GM12875 (cell line): ENCODE measurements at regions not wholly inside any gene's neighbourhood (a gene's known extent, or its start where the extent isn't known, plus 50 kb on each side); places are given as distances from the start of the nearest gene placed in this dataset.

ENCODE experiments used
- H3K4me3 ChIP-seq: one replicate; pipeline ENCODE4 v1.5.1; 2011; ENCODE audit warnings: low read depth, low read length, control low read depth
- TF ChIP-seq, protein P1 (sequence below): IDR thresholded peaks from 2 replicates; pipeline ENCODE4 v1.5.1; 2011; ENCODE audit warnings: low read depth, mild to moderate bottlenecking, control low read depth, inconsistent platforms, low read length, moderate library complexity, borderline replicate concordance; ENCODE audit not compliant: insufficient read depth

GRCh38 chr2:163405298-163405697 is 330.5 kb downstream of the FIGN start:
- H3K4me3 ChIP-seq, result no peak overlapping the region

DNA sequence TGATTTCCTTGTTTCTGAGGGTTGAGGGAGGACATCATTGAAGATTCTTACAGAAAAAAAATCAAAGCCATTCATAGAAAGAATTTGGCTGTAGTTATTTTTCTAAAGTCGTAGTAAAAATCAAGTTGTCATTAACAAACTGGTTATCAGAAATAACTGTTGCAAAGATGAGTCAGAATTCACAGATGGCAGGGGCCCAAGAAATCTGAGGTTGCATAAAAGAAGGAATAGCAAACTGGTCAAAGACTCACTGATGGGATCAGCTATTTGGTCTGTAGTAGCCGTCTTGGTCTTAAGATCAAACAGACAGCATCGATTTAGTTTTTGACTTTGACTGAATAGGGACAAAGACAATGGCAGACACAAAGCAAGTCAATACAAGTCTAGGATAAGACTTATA is 334.3 kb downstream of the FIGN start:
- no peak overlapping the region for H3K4me3 ChIP-seq
- TF ChIP-seq, protein P1, sequence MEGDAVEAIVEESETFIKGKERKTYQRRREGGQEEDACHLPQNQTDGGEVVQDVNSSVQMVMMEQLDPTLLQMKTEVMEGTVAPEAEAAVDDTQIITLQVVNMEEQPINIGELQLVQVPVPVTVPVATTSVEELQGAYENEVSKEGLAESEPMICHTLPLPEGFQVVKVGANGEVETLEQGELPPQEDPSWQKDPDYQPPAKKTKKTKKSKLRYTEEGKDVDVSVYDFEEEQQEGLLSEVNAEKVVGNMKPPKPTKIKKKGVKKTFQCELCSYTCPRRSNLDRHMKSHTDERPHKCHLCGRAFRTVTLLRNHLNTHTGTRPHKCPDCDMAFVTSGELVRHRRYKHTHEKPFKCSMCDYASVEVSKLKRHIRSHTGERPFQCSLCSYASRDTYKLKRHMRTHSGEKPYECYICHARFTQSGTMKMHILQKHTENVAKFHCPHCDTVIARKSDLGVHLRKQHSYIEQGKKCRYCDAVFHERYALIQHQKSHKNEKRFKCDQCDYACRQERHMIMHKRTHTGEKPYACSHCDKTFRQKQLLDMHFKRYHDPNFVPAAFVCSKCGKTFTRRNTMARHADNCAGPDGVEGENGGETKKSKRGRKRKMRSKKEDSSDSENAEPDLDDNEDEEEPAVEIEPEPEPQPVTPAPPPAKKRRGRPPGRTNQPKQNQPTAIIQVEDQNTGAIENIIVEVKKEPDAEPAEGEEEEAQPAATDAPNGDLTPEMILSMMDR, result no peak

More at GRCh38 chr2:163405298-163405697, 330.5 kb downstream of the FIGN start:
- TF ChIP-seq, protein P1, result no peak

- no peak overlapping the region for H3K4me3 ChIP-seq
- TF ChIP-seq, protein P1, result no peak
Measured at GRCh38 chr2:163397451-163397850, 338.4 kb downstream of the FIGN start.

DNA sequence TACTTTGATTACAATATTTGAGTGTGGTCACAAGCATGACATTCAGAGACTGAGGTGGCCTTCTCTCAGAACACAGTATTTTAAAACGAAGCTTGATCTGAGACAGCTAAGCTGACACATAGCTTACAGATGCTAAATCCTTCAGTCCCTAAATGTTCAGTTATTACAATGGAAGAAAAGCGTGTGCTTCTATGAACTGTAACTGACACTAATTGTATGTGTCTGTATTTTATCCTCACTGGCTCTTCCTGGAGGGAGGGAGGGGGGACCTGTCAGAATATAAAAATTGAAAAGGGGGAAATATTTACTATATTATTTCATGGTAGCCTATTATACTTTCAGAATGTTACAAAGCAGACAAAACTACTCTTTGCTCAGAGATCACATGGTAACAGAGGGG is 340.2 kb downstream of the FIGN start:
- TF ChIP-seq, protein P1, result no peak
- no peak overlapping the region for H3K4me3 ChIP-seq

DNA sequence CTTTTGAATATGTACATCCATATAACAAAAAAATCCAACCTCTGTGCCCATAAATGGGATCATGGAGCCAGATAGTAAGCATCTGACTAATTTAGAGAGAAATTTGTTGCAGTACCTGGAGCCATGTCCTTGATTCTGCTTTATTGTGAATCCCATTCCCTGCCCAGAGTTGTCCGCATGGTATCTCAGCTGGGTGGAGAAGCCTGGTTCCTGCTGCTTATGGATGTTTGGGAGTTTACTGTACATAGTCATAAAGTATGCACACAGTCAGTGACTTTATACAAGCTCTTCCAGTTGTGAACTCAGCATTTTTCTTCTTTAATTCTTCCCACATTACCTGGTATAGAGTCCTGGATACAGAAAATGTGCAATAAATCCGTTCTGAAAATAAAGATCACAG is 346.0 kb downstream of the FIGN start:
- TF ChIP-seq, protein P1, result no peak
- H3K4me3 ChIP-seq, result no peak overlapping the region

DNA sequence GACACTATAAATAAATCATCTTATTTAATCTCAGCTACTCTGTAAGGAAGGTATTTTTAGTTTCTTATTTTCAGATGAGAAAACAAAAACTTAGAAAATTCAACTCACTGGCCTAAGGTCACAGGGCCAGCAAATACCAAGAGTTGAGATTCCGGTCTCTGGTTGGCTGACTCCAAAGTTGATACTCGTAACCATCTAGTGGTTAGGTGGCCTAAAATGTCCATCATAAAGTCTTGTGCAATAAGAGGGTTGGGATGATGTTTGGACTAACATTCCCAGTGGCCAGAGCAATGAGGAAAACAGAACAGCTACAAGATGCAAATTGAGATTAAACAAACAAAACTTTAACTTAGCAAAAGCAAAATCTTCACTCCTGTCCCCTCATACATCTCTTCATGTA is 360.3 kb downstream of the FIGN start:
- TF ChIP-seq, protein P1, result no peak
- no peak overlapping the region for H3K4me3 ChIP-seq

DNA sequence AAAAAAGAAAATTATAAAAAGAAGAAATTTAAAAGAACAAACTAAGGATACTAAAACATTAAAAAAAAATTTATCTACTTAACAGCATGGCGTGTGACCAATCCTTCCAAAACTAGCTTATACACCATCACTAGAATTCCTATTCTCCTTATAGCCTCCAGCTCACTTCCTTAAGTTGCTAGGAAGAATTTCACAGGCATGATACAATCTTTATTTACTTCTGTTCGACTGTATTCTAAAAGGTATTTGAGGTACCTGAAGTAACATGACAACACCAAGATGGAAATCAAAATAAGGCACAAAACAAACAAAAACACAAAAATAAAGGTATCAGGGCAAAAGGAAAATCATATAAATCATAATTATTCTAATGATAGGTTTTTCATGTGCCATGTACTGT is 360.7 kb downstream of the FIGN start:
- no peak overlapping the region for H3K4me3 ChIP-seq
- TF ChIP-seq, protein P1, result no peak
